ENCODE measurements at regions not wholly inside any gene's neighbourhood (a gene's known extent, or its start where the extent isn't known, plus 50 kb on each side); places are given as distances from the start of the nearest gene placed in this dataset.
A peak's percentile ranks its signal among the peaks of the same experiment; 100 is the strongest.
"Not testable (repeated sequence)": the region's sequence is repeated elsewhere in the genome, so short reads cannot be mapped to it uniquely, and the experiment has no call there.

DNA sequence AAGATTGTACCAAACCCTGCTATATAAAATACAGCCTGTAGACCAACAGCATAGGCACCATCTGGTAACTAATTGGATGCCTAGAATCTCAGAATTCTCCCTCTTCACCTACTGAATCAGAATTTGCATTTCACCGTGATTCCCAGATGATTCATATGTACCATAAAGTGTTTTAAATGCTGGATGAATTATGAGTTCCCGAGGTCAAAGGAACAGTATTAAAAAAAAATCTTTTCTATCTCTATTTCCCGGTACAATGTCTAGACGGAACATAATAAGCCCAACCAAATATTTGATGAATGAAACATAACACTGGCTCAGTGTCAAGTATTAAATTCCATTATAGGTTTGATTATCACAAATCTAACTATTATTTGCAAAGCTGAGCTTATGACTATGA lies 280.0 kb downstream of the ANKRD50 start:
- ATAC-seq: peak; percentile 75
- DNase-seq: no peak
- intact Hi-C loops (cut with DNase I, micrococcal nuclease): no loop called here

DNA sequence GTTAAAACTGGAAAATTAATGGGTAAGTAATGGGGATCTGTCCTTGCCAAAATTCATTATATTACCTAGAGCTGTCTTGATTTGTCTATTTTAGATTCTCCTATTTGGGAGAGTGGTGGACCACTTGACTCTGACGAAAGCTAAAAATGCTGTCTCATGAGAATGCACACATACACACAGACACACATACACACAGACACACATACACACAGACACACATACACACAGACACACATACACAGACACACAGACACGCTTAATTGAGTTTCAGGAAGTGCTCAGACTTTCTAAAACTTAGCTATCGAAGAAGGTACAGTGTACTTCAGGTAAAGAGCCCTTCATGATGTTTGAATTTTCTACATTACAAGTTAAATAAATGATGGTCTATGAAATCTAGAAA lies 279.5 kb downstream of the ANKRD50 start:
- ATAC-seq: no peak
- intact Hi-C loops (cut with DNase I, micrococcal nuclease): no loop called here

DNA sequence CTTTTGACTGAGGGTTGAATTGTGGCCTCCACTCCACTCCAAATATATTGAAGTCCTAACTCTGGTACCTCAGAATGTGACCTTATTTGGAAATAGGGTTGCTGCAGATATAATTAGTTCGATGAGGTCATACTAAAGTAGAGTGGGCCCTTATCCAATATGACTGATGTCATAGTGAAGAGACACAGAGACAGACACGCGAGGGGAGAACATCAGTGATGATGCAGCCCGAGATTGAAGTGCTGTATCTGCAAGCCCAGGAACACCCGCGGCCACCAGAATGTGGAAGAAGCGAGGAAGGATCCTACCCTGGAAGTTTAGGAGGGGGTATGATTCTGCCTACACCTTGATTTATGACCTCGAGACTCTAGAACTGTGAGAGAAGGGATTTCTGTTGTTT lies 279.0 kb downstream of the ANKRD50 start:
- DNase-seq (no peak), ATAC-seq (no peak)
- intact Hi-C loops (cut with DNase I, micrococcal nuclease): no loop called here

More for the DNA sequence above, 279.5 kb downstream of the ANKRD50 start:
- DNase-seq: no peak

DNA sequence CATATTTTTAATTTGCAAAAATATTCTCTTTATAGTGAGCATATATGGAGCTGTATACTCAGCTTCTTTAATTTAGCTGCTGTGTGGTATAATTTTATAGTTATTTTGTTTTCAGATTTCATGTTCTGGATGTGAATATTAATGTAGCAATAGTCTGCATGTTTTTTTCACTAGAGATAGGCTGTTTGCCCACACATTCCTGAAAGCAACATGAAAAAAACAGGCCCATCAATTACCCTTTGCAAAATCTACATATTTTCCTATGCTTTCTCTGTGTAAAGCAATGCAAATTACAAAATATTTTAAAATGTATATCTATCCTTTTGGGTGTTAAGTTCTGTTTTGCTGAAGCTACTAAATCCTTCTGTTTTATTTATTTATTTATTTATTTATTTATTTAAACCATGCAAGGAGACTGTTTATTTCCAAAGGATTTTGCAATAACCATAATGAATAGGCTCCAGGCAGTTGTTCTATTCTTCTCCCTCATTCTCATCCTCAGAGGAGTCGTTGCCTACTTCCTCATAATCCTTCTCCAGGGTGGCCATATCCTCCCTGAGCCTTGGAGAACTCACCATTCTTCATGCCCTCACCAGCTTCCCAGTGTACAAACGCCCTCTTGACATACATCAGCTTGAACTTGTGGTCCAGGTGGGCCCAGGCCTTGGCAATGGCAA lies 277.1 kb downstream of the ANKRD50 start:
- ATAC-seq: no peak
- intact Hi-C loops (cut with DNase I, micrococcal nuclease): no loop called here
- no peak for DNase-seq

DNA sequence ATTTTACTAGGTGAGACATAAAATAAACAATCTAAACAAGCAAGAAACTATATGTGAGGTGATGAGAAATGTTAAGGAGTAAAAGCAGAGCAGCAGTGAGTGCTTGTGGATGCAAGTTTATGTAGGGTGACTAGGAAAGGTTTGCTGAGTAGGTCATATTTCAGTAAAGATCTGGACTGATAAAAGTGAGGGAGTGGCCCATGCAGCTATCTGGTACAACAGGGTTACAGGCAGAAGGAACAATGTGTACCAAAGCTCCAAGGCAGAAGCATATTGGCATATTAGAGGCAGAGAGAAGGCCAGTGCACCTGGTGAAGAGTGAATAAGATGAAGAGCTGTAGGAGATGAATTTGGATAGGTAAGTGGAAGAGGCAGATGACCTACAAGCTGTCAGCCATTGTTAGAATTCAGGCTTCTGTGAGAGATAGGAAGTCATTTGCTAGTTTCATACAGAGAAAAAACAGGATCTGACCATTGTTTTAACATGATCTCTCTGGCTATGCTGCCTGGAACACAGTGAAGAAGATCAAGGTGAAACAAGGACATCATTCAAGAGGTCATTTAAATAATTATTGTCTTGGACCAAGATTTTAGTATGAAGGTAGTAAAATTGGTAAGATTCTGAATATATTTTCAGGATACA lies 274.6 kb downstream of the ANKRD50 start:
- DNase-seq: no peak
- ATAC-seq: peak; percentile 99
- intact Hi-C loops (cut with DNase I, micrococcal nuclease): no loop called here

DNA sequence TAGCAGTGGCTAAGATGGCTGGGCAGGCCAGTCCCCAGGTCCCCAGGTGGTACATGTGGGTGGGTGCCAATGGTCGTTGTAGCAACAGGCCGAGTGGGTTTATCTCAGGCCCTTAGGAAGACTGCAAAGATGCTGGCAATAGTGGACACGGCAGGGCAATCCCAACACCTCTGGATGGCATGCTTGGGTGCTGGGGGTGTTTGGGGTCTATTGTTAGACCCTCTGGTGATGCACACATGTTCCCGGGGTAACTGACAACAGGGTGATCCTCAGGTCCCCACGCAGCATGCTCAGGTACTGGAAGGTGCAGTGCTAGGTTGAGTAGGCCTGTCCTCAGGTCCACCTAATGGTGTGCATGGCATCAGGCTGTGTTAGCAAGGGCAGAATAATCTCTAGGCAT lies 267.5 kb downstream of the ANKRD50 start:
- no peak for ATAC-seq
- intact Hi-C loops (cut with DNase I, micrococcal nuclease): no loop called here
- DNase-seq: no peak

DNA sequence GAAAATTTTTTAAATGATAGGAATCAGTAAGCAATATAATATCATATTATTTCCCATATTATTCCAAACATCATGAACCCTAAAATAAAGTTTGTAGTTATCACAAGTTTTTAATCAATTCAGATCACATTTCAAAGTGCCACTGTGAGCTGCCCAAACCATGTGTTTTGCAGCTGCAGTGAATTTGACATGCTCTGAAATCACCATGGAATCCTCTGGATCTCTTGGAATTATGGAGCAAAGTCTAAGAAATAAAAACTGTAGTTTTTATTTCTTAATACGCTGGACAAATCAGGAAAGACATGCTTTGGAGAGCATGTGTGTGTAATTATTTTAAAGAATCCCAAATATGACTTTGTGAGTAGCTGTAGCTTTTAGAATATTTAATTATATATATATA lies 262.7 kb downstream of the ANKRD50 start:
- intact Hi-C loops (cut with DNase I, micrococcal nuclease): no loop called here
- DNase-seq (no peak), ATAC-seq (no peak)

DNA sequence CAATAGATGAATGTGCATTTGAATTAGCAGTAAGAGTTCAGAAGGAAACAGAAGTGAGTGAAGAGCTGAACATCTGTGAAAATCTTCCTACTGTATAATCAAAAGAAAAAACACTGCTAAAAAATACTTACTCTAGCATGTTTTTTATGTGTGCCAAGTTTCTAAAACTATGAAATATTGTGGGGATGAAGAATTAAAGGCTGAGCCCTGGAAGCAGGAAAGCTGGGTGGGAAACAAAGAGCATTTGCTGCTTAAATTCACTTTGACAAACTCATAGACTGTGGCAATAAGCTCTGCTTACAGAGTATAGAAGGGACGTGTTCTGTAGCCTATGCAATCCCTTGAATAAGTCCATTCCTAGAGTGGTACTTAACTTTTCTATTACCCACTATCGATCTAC lies 261.7 kb downstream of the ANKRD50 start:
- intact Hi-C loops (cut with DNase I, micrococcal nuclease): no loop called here
- DNase-seq (no peak), ATAC-seq (no peak)

DNA sequence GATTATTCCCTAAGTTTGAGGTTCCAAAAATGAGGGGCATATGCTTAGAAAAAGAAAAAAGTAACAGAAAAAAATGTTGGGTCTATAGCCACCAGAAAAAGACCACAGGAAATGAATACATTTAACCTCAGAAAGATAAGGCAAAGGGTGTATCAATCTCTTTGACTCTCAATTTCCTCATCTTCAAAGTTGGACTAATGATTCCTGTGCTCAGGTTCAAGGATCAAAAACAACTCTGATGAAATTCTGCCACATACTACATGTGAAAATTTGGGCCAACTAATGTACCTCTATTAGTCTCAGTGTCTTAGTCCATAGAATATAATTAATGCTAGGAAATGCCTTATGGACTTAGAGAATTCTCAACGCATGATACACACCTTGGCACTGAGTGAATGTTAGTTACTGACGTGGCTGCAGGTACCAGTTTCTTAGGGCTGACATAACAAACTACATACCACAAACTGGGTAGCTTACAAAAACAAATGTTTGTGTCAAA lies 257.7 kb downstream of the ANKRD50 start:
- ATAC-seq (no peak), DNase-seq (no peak)
- intact Hi-C loops (cut with DNase I, micrococcal nuclease): no loop called here

DNA sequence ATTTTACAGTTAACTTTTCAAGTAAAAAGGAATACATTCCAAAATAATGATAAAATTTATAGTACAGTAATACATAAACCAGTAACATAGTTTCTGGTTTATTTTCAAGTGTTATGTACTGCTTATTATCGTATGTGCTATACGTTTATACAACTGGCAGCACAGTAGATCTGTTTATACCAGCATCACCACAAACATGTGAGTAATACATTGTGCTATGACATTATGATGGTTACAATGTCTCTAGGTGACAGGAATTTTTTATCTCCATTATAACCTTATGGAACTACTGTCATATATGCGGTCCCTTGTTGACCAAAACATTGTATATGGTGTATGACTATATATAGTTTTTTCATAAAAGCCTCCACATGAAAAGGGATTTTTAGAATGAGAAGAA lies 256.9 kb downstream of the ANKRD50 start:
- ATAC-seq: no peak
- intact Hi-C loops (cut with DNase I, micrococcal nuclease): no loop called here

DNA sequence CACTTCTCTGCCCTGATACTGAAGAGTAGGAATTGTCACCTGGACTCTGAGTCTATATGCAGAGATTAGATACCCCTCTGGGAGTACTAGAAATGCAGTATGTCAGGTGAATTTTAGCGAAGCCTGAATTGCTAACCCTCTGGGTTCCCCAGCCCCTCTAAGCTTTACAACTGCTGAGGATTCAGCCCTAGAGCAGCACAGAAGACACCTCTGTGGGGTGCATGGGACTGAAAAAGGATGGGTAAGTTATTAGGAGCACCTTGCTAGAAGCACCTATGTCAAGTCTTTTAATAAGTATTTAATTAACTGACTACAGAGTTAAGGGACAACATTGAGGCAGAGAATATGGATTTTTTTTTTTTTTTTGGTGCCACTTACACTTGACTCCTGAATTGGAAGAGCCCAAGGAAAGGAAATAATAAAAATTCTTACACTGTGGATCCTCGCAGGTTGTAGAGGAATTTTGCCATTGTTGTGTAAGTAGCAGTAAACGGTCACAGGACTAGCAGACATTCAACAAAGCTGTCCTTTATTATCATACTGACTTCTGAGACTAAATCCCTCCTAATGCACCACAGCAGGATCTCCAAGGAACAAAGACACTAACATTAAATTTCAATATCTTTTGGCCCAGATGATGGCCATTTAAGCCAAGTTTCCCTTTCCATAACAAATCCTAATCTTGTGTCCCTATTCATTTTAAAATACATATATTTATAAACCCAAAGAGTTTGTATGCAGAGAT lies 253.2 kb downstream of the ANKRD50 start:
- intact Hi-C loops (cut with DNase I, micrococcal nuclease): no loop called here
- DNase-seq (no peak), ATAC-seq (no peak)

More for the DNA sequence above, 256.9 kb downstream of the ANKRD50 start:
- no peak for DNase-seq

DNA sequence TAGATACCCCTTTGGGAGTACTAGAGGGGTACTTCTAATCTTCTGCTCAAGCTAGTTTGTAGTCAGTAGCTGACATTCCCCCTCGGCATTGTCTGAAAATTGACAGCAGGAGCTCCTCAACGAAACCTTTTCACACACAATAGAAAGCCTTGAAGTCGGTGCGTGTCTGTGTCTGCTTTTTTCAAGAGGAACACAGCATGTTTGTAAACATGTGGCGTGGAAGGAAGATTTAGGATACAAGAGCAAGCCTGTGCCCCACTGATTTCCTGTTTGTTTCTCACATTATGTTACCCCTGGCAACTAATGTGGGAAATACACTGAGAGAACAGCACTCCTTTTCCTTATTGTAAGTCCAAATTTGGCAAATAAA lies 252.6 kb downstream of the ANKRD50 start:
- intact Hi-C loops (cut with DNase I, micrococcal nuclease): no loop called here
- DNase-seq (no peak), ATAC-seq (no peak)

DNA sequence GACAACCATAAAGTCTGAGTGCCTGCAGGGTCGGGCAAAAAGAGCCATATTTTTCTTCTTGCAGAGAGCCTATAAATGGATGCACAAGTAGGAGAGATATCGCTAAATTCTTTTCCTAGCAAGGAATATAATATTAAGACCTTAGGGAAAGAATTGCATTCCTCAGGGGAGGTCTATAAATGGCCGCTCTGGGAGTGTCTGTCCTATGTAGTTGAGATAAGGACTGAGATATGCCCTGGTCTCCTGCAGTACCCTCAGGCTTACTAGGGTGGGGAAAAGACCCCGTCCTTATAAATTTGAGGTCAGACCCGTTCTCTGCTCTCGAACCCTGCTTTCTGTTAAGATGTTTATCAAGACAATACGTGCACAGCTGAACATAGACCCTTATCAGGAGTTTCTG lies 250.9 kb downstream of the ANKRD50 start:
- intact Hi-C loops (cut with DNase I, micrococcal nuclease); DNase-seq; ATAC-seq: not testable (repeated sequence)

DNA sequence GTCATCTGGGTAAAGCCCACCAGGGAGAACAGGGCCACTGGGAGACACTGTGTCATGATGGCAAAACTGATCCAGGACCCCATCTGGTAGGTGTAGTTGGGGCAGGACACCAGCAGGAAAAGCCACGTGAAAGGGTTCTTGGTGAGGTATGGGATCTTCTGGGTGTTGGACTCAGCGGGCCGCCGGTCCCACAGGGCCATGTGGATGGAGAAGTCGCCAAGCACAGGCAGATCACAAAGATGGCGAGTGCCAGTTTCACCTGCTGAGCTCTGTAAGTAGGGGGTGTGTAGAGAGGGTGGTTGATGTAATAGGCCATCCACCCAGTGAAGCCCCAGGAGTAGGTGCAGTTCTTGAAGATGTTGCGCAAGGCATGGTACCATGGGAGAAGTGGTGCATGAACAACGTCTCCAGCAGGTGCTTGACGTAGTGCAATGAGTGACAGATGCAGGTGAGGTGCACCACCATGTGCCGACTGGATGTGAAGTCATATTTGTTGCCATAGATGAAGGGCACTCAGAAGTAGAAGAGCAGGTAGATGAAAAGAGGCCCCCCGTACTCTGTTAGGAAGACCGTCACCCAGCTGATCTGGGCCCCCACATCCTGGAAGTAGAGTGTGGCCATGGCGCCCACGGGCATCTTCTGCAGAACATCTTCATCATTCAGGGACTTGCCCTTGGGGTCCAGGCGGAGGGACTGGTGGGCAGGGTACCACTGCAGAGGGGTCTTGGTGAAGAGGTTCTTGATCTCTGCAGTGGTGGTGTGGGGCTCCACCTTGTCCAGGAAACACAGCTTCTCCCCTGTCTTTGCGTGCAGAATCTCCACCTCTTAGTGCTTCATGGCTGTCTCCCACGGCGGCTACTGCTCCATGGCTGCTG lies 249.3 kb downstream of the ANKRD50 start:
- intact Hi-C loops (cut with DNase I, micrococcal nuclease): no loop called here
- ATAC-seq (no peak), DNase-seq (no peak)

DNA sequence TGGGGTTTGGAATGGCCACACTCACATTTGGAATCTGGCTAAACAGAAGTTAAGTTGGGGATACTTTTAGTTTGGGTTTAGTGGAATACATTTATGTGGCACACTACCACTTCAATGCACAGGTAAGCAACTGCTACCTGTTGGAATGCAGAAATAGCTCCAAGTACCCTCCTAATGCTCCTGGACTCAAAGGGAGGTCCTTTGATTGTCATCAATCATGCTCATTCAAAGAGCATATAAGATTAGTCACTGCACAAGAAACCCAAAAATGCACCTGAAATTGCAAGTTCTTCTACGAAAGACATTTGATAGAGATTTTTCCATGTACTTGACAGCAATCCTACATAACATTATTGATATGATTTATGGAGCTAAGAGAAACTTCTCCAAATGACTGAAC lies 247.7 kb downstream of the ANKRD50 start:
- ATAC-seq (no peak), DNase-seq (no peak)
- intact Hi-C loops (cut with DNase I, micrococcal nuclease): no loop called here

DNA sequence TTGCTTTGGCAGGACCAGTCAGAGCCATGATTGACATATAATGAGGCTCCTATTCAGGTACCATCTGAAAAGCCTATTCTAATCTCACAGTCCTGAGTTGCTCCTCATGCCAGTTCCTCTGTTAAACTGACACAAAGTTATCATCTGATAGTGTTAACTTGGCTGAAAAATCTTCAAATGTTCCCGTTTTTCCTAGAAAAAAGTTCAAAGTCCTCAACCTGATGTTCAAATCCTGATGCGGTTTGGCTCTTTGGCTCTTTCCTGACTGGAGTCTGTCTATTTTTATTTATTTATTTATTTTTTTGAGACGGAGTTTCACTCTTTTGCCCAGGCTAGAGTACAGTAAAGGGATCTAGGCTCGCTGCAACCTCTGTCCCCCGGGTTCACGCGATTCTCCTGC lies 244.2 kb downstream of the ANKRD50 start:
- ATAC-seq: no peak
- intact Hi-C loops (cut with DNase I, micrococcal nuclease): no loop called here
- no peak for DNase-seq

DNA sequence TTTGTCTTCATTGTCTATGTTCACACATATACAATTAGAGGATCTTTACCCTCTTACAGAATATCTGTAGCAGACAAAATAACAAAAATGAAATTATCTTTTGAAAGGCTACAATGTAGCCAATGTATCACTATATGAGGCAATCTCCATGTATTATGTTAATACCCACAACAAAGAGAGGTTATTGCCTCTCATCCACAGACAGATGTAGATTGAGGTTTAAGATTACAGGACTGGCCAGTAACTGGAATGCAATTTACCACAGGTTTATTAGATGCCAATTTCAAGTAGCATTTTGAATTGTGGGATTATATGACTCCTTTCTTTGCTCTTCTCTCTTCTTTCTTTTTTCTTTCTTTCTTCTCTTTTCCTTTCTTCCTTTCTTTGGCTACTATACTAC lies 242.6 kb downstream of the ANKRD50 start:
- intact Hi-C loops (cut with DNase I, micrococcal nuclease): no loop called here
- DNase-seq: no peak
- ATAC-seq: no peak

DNA sequence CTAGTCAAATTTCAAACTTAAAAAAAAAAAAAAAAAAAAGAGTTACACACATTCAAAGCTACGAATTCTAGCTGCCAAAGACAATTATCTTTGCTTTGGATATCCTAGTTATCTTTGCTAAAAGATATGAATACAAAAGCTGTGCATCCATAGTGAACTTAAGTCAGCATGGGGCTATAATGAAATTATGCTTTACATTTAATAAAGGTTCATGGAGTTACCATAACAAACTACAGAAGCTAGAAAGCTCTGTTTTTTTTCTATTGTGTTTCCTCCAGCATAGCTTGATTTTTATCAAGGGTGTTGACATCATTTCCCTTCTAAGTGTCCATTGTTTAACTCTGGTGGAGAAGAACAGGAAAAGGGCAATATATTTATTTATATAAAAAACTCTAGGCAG lies 234.1 kb downstream of the ANKRD50 start:
- intact Hi-C loops (cut with DNase I, micrococcal nuclease): no loop called here
- DNase-seq (no peak), ATAC-seq (no peak)

DNA sequence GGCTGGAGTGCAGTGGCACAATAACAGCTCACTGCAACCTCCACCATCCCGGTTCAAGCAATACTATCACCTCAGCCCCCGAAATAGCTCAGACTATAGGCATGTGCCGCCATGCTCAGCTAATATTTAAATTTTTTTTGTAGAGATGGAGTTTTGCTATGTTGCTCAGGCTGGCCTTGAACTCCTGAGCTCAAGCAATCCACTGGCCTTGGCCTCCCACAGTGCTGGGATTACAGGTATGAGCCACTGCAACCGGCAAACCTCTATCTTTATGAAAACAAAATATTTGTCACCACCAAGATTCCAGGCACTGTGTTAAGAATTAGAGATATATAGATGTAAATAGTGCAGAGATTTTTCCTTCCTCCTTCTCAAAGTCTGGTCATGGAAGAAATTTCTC lies 232.5 kb downstream of the ANKRD50 start:
- intact Hi-C loops (cut with DNase I, micrococcal nuclease): no loop called here
- no peak for ATAC-seq
- no peak for DNase-seq

Data from left colon (tissue), 2 donors.